Fibroblast of pulmonary artery (primary cell): ENCODE measurements at regions not wholly inside any gene's neighbourhood (a gene's known extent, or its start where the extent isn't known, plus 50 kb on each side); places are given as distances from the start of the nearest gene placed in this dataset.

Source experiments
- DNase-seq: peaks from one replicate; pipeline ENCODE4 v3.0.0-alpha.2; 2010; ENCODE audit warnings: low read depth
- H3K4me3 ChIP-seq: replicated peaks from 2 replicates; pipeline ENCODE4 v1.5.1; 2011; ENCODE audit warnings: low read depth, mild to moderate bottlenecking, control low read depth, low read length, moderate library complexity
- CTCF ChIP-seq: IDR thresholded peaks from 2 replicates; pipeline ENCODE4 v1.5.1; 2011; ENCODE audit warnings: mild to moderate bottlenecking, control low read depth, low read length, inconsistent platforms; ENCODE audit errors: missing control alignments

- no peak for TF ChIP-seq CTCF
- no peak for DNase-seq
- no peak overlapping the region for H3K4me3 ChIP-seq
These were observed 108.8 kb upstream of the PTPRR start for GRCh38 chr12:71029302-71029701.

GRCh38 chr12:71027856-71028255, 107.3 kb upstream of the PTPRR start:
- no peak for DNase-seq
- H3K4me3 ChIP-seq = no peak overlapping the region
- TF ChIP-seq CTCF = no peak

DNA sequence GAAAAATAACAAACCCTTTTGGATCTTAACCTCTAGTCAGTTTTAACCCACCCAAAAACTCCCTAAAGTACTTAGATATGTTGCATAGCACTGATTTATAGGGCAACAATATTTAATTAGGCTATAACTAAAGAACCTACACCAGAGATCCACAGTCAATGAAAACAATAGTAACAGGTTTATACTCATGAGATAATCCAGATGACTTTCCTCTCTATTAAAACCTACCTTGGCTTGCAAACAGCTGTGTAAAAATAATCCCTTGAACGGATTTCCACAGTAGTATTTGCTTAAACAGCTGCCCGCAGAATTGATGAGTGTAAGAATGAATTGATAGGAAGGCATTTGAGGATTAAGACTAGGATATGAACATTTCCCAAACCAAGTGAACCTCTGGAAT, 104.3 kb upstream of the PTPRR start:
- DNase-seq = no peak
- no peak for TF ChIP-seq CTCF
- no peak overlapping the region for H3K4me3 ChIP-seq

- TF ChIP-seq CTCF = no peak
- no peak for DNase-seq
- H3K4me3 ChIP-seq = no peak overlapping the region
These were observed 103.7 kb upstream of the PTPRR start for GRCh38 chr12:71024281-71024680.

DNA sequence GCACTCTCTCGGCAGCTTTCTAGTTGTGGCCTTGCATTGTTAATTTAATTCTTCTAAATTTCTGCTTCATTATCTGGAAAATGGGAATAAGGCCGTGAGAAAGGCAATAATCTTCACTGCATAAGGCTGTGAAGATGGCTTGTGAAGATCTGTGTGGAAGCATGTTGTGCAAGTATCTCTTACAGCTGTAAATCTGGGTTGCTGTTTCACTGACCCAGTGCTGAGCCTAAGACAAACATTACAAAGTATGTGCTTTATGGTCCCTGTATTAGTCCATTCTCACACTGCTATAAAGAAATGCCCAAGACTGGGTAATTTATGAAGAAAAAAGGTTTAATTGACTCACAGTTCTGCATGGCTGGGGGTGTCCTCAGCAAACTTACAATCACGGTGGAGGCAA, 101.0 kb upstream of the PTPRR start:
- TF ChIP-seq CTCF = no peak
- no peak overlapping the region for H3K4me3 ChIP-seq
- DNase-seq = no peak

GRCh38 chr12:71019282-71019831, 98.8 kb upstream of the PTPRR start:
- no peak overlapping the region for H3K4me3 ChIP-seq
- TF ChIP-seq CTCF = no peak
- no peak for DNase-seq

- no peak for TF ChIP-seq CTCF
- no peak for DNase-seq
- no peak overlapping the region for H3K4me3 ChIP-seq
These were observed 98.1 kb upstream of the PTPRR start for GRCh38 chr12:71018682-71019081.
